Spleen (tissue), 7 donors: ENCODE measurements at regions not wholly inside any gene's neighbourhood (a gene's known extent, or its start where the extent isn't known, plus 50 kb on each side); places are given as distances from the start of the nearest gene placed in this dataset.
"Not testable (repeated sequence)": the region's sequence is repeated elsewhere in the genome, so short reads cannot be mapped to it uniquely, and the experiment has no call there.

ENCODE experiments used
- POLR2A ChIP-seq, 3 donors: fragments of 450-650 bp; IDR thresholded peaks; one replicate each; pipeline ENCODE4 v1.5.1; 2017; ENCODE audit warnings: antibody characterized with exemption in 3 of 3, mild to moderate bottlenecking in 1 of 3
- TF ChIP-seq, protein P1 (sequence below), 11 experiments: fragments of 200-600 bp in 7 of 11; fragments of 450-650 bp in 4 of 11; sonication (generic) in 4 of 11; IDR thresholded peaks in 8 of 11; conservative IDR thresholded peaks in 3 of 11; 1 replicate in 7 of 11; 2 replicates in 4 of 11; pipeline versions ENCODE4 v1.4.0 to v1.8.0; 2016 to 2021; ENCODE audit warnings: antibody characterized with exemption in 11 of 11, inconsistent platforms in 4 of 11, mild to moderate bottlenecking in 1 of 11
- donor health status: DM: no; HTN: no; CAD: no; lungs with moderate emphysema.
- donor health status: DM: no; HTN: no; CAD: no.
- donor health status: DM: no; HTN: no; CAD: no.

DNA sequence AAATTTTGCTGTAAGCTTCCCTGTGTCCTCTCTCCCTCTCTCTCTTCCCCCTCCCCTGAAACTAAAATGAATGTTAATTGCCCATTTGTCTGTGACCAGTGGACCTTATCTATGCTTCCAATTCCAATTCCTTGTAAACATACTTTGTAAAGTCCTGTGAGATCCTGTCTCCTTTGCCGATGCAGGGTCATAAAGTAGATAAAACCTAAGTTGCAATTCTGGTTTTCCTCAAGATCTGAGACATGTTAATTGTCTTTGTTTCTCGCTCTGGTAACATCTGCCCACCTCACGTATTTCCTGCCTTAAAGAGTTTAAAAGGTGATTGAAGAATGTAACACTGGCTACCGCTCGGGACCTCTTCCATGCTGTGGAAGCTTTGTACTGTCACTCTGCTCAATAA is 2503.4 kb downstream of the ARAP2 start:
- TF ChIP-seq, protein P1, sequence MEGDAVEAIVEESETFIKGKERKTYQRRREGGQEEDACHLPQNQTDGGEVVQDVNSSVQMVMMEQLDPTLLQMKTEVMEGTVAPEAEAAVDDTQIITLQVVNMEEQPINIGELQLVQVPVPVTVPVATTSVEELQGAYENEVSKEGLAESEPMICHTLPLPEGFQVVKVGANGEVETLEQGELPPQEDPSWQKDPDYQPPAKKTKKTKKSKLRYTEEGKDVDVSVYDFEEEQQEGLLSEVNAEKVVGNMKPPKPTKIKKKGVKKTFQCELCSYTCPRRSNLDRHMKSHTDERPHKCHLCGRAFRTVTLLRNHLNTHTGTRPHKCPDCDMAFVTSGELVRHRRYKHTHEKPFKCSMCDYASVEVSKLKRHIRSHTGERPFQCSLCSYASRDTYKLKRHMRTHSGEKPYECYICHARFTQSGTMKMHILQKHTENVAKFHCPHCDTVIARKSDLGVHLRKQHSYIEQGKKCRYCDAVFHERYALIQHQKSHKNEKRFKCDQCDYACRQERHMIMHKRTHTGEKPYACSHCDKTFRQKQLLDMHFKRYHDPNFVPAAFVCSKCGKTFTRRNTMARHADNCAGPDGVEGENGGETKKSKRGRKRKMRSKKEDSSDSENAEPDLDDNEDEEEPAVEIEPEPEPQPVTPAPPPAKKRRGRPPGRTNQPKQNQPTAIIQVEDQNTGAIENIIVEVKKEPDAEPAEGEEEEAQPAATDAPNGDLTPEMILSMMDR (IDR thresholded peaks at IDR 0.05 in 8 of 11, conservative IDR thresholded peaks at IDR 0.05 in 3 of 11): not testable (repeated sequence)
- not testable (repeated sequence) for TF ChIP-seq POLR2A (IDR thresholded peaks at IDR 0.05)
